H54 (cell line): ENCODE measurements at regions not wholly inside any gene's neighbourhood (a gene's known extent, or its start where the extent isn't known, plus 50 kb on each side); places are given as distances from the start of the nearest gene placed in this dataset.

Experiments
- DNase-seq: peaks from one replicate; pipeline ENCODE4 v3.0.0; 2011; ENCODE audit warnings: low spot score, mixed read lengths; ENCODE audit not compliant: insufficient read length
- FAIRE-seq: peaks from 3 replicates; lab custom pipeline; 2011; peaks lifted over from hg19 to GRCh38; lab: Jason Lieb, UNC
- POLR2A ChIP-seq: IDR thresholded peaks from 2 replicates; pipeline ENCODE4 v1.6.1; 2011; ENCODE audit warnings: low read depth, mild to moderate bottlenecking, low read length

- FAIRE-seq (peak; percentile 98), DNase-seq (peak; percentile 32)
- no peak for TF ChIP-seq POLR2A
Observed at GRCh38 chr4:158996669-158997074, 106.2 kb upstream of the RAPGEF2 start.

GRCh38 chr4:158997660-158998349 is 105.1 kb upstream of the RAPGEF2 start:
- FAIRE-seq: no peak
- TF ChIP-seq POLR2A: no peak

GRCh38 chr4:158998624-158999023 is 104.3 kb upstream of the RAPGEF2 start:
- FAIRE-seq (peak; percentile 82), DNase-seq (no peak)
- TF ChIP-seq POLR2A: no peak

More at GRCh38 chr4:158997660-158998349, 105.1 kb upstream of the RAPGEF2 start:
- no peak for DNase-seq

GRCh38 chr4:158999166-158999682 is 103.7 kb upstream of the RAPGEF2 start:
- TF ChIP-seq POLR2A: no peak
- DNase-seq (no peak), FAIRE-seq (no peak)

- no peak for FAIRE-seq
- TF ChIP-seq POLR2A: no peak
- no peak for DNase-seq
Observed at GRCh38 chr4:158999849-159000248, 103.0 kb upstream of the RAPGEF2 start.

GRCh38 chr4:159002950-159003349 is 99.9 kb upstream of the RAPGEF2 start:
- FAIRE-seq: no peak
- no peak for TF ChIP-seq POLR2A
- no peak for DNase-seq

GRCh38 chr4:159003420-159004253 is 99.2 kb upstream of the RAPGEF2 start:
- no peak for TF ChIP-seq POLR2A
- DNase-seq (no peak), FAIRE-seq (no peak)

GRCh38 chr4:159006202-159006601 is 96.7 kb upstream of the RAPGEF2 start:
- no peak for TF ChIP-seq POLR2A
- DNase-seq (no peak), FAIRE-seq (peak; percentile 74)

GRCh38 chr4:159008671-159009070 is 94.2 kb upstream of the RAPGEF2 start:
- DNase-seq (no peak), FAIRE-seq (no peak)
- TF ChIP-seq POLR2A: no peak

- FAIRE-seq (no peak), DNase-seq (no peak)
- TF ChIP-seq POLR2A: no peak
Observed at GRCh38 chr4:159009521-159009920, 93.4 kb upstream of the RAPGEF2 start.

GRCh38 chr4:159010100-159010499 is 92.8 kb upstream of the RAPGEF2 start:
- FAIRE-seq (no peak), DNase-seq (no peak)
- no peak for TF ChIP-seq POLR2A

GRCh38 chr4:159010563-159011260 is 92.2 kb upstream of the RAPGEF2 start:
- no peak for DNase-seq
- TF ChIP-seq POLR2A: no peak
- no peak for FAIRE-seq

GRCh38 chr4:159012381-159012780 is 90.5 kb upstream of the RAPGEF2 start:
- TF ChIP-seq POLR2A: no peak
- DNase-seq: no peak
- no peak for FAIRE-seq

- TF ChIP-seq POLR2A: no peak
- FAIRE-seq: no peak
- DNase-seq: no peak
Observed at GRCh38 chr4:159013692-159014091, 89.2 kb upstream of the RAPGEF2 start.

- FAIRE-seq (no peak), DNase-seq (no peak)
- no peak for TF ChIP-seq POLR2A
Observed at GRCh38 chr4:159014859-159015258, 88.0 kb upstream of the RAPGEF2 start.
